OCI-LY1 (cell line): ENCODE measurements at regions not wholly inside any gene's neighbourhood (a gene's known extent, or its start where the extent isn't known, plus 50 kb on each side); places are given as distances from the start of the nearest gene placed in this dataset.

Source experiments
- H2AFZ ChIP-seq: fragments of 200-600 bp; sonication (generic), shearing (Covaris generic); 2 replicates; pipeline ENCODE4 v1.6.0; 2014; ENCODE audit warnings: antibody characterized with exemption, mild to moderate bottlenecking, low read length
- H3F3A ChIP-seq: fragments of 200-600 bp; sonication (generic), shearing (Covaris generic); 2 replicates; pipeline ENCODE4 v1.6.0; 2014; ENCODE audit warnings: mild to moderate bottlenecking, antibody characterized with exemption, low read length, moderate library complexity; ENCODE audit not compliant: insufficient read depth
- H3K27ac ChIP-seq: fragments of 200-600 bp; sonication (generic); 2 replicates; pipeline ENCODE4 v1.5.1; 2014; ENCODE audit warnings: low read length, mixed run types, mild to moderate bottlenecking, low read depth; ENCODE audit not compliant: poor library complexity, severe bottlenecking
- H3K27me3 ChIP-seq: fragments of 200-600 bp; sonication (generic); 2 replicates; pipeline ENCODE4 v1.6.0; 2014; ENCODE audit warnings: antibody characterized with exemption, mild to moderate bottlenecking, low read length, moderate library complexity; ENCODE audit not compliant: insufficient read depth
- H3K36me3 ChIP-seq: fragments of 200-600 bp; sonication (generic); 2 replicates; pipeline ENCODE4 v1.6.1; 2014; ENCODE audit warnings: mild to moderate bottlenecking, antibody characterized with exemption, low read length, moderate library complexity, mixed read lengths; ENCODE audit not compliant: insufficient read depth
- H3K4me1 ChIP-seq: fragments of 200-600 bp; sonication (generic); 2 replicates; pipeline ENCODE4 v1.5.1; 2014; ENCODE audit warnings: mild to moderate bottlenecking, low read length, moderate library complexity; ENCODE audit not compliant: insufficient read depth, severe bottlenecking
- H3K4me2 ChIP-seq: fragments of 200-600 bp; sonication (generic), shearing (Covaris generic); 2 replicates; pipeline ENCODE4 v1.6.1; 2014; ENCODE audit warnings: low read length
- H3K4me3 ChIP-seq: fragments of 200-600 bp; sonication (generic); 2 replicates; pipeline ENCODE4 v1.5.1; 2014; ENCODE audit warnings: low read length, low read depth, mild to moderate bottlenecking, mixed read lengths; ENCODE audit not compliant: poor library complexity, severe bottlenecking
- H3K79me2 ChIP-seq: fragments of 200-600 bp; shearing (Covaris generic); 2 replicates; pipeline ENCODE4 v1.6.1; 2016; ENCODE audit warnings: mixed run types, low read length, mixed read lengths; ENCODE audit not compliant: insufficient read depth
- H3K9ac ChIP-seq: fragments of 200-600 bp; sonication (generic), shearing (Covaris generic); 2 replicates; pipeline ENCODE4 v1.6.1; 2014; ENCODE audit warnings: mild to moderate bottlenecking, low read length, mixed read lengths
- H3K9me2 ChIP-seq: fragments of 200-600 bp; sonication (generic), shearing (Covaris generic); 2 replicates; pipeline ENCODE4 v1.6.1; 2014; ENCODE audit warnings: low read depth, mild to moderate bottlenecking, low read length, mixed read lengths
- H3K9me3 ChIP-seq: fragments of 200-600 bp; shearing (Covaris generic); 2 replicates; pipeline ENCODE4 v1.6.1; 2014; ENCODE audit warnings: low read length, mixed read lengths
- H4K20me1 ChIP-seq: fragments of 200-600 bp; sonication (generic), shearing (Covaris generic); 2 replicates; pipeline ENCODE4 v1.6.0; 2016; ENCODE audit warnings: mild to moderate bottlenecking, low read length; ENCODE audit not compliant: insufficient read depth
- EZH2 ChIP-seq: fragments of 200-600 bp; sonication (generic), shearing (Covaris generic); IDR thresholded peaks from 2 replicates; pipeline ENCODE4 v1.8.0; 2017; ENCODE audit warnings: borderline replicate concordance, mixed run types, mild to moderate bottlenecking, antibody characterized with exemption, low read length, moderate library complexity, mixed read lengths
- TF ChIP-seq, protein P1 (sequence below): fragments of 200-600 bp; sonication (generic), shearing (Covaris generic); IDR thresholded peaks from 2 replicates; pipeline ENCODE4 v1.5.1; 2017; ENCODE audit warnings: mild to moderate bottlenecking, antibody characterized with exemption, low read length, moderate library complexity, mixed read lengths

DNA sequence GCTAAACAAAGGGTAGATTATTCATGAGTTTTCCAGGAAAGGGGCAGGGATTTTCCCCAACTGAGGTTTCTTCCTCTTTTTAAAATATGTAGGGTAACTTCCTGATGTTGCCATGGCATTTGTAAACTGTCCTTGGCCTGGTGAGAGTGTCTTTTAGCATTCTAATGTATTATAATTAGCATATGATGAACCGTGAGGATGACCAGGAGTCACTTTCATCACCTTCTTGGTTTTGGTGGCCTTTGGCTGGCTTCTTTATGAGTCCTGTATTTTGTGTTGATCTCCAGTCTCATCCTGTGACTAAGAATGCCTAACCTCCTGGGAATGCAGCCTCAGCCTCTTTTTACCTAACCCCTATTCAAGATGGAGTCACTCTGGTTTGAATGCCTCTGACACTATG is 391.0 kb upstream of the LINC00305 start:
- no peaks in the 10 kb centered on the region for H3K4me1 ChIP-seq
- H3K27ac ChIP-seq = no peak overlapping the region
- H2AFZ ChIP-seq = no peak overlapping the region
- no peaks in the 10 kb centered on the region for H3K36me3 ChIP-seq
- no peak overlapping the region for H3K9ac ChIP-seq
- H4K20me1 ChIP-seq = no peaks in the 10 kb centered on the region
- H3K9me2 ChIP-seq = no peaks in the 10 kb centered on the region
- no peak overlapping the region for H3K4me2 ChIP-seq
- no peak overlapping the region for H3K4me3 ChIP-seq
- no peaks in the 10 kb centered on the region for H3K79me2 ChIP-seq
- H3K9me3 ChIP-seq = no peaks in the 10 kb centered on the region
- no peak for TF ChIP-seq EZH2
- TF ChIP-seq, protein P1, sequence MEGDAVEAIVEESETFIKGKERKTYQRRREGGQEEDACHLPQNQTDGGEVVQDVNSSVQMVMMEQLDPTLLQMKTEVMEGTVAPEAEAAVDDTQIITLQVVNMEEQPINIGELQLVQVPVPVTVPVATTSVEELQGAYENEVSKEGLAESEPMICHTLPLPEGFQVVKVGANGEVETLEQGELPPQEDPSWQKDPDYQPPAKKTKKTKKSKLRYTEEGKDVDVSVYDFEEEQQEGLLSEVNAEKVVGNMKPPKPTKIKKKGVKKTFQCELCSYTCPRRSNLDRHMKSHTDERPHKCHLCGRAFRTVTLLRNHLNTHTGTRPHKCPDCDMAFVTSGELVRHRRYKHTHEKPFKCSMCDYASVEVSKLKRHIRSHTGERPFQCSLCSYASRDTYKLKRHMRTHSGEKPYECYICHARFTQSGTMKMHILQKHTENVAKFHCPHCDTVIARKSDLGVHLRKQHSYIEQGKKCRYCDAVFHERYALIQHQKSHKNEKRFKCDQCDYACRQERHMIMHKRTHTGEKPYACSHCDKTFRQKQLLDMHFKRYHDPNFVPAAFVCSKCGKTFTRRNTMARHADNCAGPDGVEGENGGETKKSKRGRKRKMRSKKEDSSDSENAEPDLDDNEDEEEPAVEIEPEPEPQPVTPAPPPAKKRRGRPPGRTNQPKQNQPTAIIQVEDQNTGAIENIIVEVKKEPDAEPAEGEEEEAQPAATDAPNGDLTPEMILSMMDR = no peak
- no peaks in the 10 kb centered on the region for H3F3A ChIP-seq
- H3K27me3 ChIP-seq = no peaks in the 10 kb centered on the region

DNA sequence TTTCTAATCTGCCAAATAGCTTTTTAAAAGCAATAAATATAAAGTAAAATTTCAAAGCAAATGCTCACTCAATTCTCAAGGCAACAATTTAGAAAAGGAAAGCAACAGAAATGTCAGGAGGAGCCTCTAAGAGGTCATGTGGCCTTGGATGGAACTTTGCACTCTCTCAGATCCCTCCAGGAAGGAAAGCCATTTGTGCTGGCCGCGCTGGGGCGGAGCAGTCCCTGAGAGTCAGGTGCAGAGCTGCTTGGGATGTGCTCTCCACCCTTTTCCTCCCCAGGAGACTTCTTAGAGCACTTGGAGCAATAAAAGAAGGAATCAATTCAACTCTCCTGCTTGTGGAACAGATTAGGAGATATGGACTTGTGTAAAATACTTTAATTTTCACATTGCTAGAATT is 379.8 kb upstream of the LINC00305 start:
- no peak overlapping the region for H2AFZ ChIP-seq
- no peaks in the 10 kb centered on the region for H3K79me2 ChIP-seq
- H3K9ac ChIP-seq = no peak overlapping the region
- TF ChIP-seq, protein P1 = no peak
- no peak overlapping the region for H3K27ac ChIP-seq
- H4K20me1 ChIP-seq = no peaks in the 10 kb centered on the region
- no peaks in the 10 kb centered on the region for H3K9me3 ChIP-seq
- H3F3A ChIP-seq = no peaks in the 10 kb centered on the region
- no peaks in the 10 kb centered on the region for H3K36me3 ChIP-seq
- no peak overlapping the region for H3K4me2 ChIP-seq
- no peaks in the 10 kb centered on the region for H3K9me2 ChIP-seq
- no peak overlapping the region for H3K4me3 ChIP-seq
- H3K27me3 ChIP-seq = no peaks in the 10 kb centered on the region
- no peaks in the 10 kb centered on the region for H3K4me1 ChIP-seq

DNA sequence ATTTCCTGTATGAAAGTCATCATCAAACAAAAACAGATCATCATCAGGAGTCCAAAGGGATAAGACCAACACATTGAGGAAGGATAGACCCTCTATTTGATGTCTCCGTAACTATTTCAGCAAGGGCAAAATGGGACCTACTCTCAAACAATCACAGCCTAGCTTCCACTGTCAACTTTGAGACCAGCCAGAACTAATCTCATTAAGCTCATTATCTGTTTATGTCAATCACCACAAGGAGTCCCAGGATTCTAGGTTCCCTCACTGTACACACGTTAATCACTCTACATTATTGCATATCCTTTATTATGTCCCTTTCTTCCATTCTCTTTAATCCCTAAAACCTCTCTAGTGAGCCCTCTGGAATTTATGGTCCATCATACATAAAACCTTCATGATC is 370.3 kb upstream of the LINC00305 start:
- no peaks in the 10 kb centered on the region for H4K20me1 ChIP-seq
- no peaks in the 10 kb centered on the region for H3F3A ChIP-seq
- TF ChIP-seq EZH2 = no peak
- TF ChIP-seq, protein P1 = no peak
- no peaks in the 10 kb centered on the region for H3K27me3 ChIP-seq
- H3K9ac ChIP-seq = no peak overlapping the region
- H3K4me2 ChIP-seq = no peak overlapping the region
- H3K4me3 ChIP-seq = no peak overlapping the region
- H2AFZ ChIP-seq = no peak overlapping the region
- no peaks in the 10 kb centered on the region for H3K4me1 ChIP-seq
- no peaks in the 10 kb centered on the region for H3K9me2 ChIP-seq
- H3K79me2 ChIP-seq = no peaks in the 10 kb centered on the region
- H3K9me3 ChIP-seq = no peaks in the 10 kb centered on the region
- H3K36me3 ChIP-seq = no peaks in the 10 kb centered on the region
- H3K27ac ChIP-seq = no peak overlapping the region
